ENCODE measurements at regions not wholly inside any gene's neighbourhood (a gene's known extent, or its start where the extent isn't known, plus 50 kb on each side); places are given as distances from the start of the nearest gene placed in this dataset.

- no peak for DNase-seq
Observed at GRCh38 chr12:84740602-84741001, 172.0 kb downstream of the SLC6A15 start.

- DNase-seq: no peak
Observed at GRCh38 chr12:84738481-84738972, 174.1 kb downstream of the SLC6A15 start.

- DNase-seq: no peak
Observed at GRCh38 chr12:84732828-84733340, 179.7 kb downstream of the SLC6A15 start.

- no peak for DNase-seq
Observed at GRCh38 chr12:84730561-84731162, 181.9 kb downstream of the SLC6A15 start.

- DNase-seq: no peak
Observed at GRCh38 chr12:84727961-84728360, 184.6 kb downstream of the SLC6A15 start.

GRCh38 chr12:84726780-84727179, 185.8 kb downstream of the SLC6A15 start:
- DNase-seq: no peak

- no peak for DNase-seq
Observed at GRCh38 chr12:84723988-84724387, 188.6 kb downstream of the SLC6A15 start.

GRCh38 chr12:84719997-84720396, 192.6 kb downstream of the SLC6A15 start:
- no peak for DNase-seq

GRCh38 chr12:84718906-84719305, 193.7 kb downstream of the SLC6A15 start:
- DNase-seq: no peak

- DNase-seq: no peak
Observed at GRCh38 chr12:84712747-84713146, 199.9 kb downstream of the SLC6A15 start.

GRCh38 chr12:84706374-84706773, 206.2 kb downstream of the SLC6A15 start:
- no peak for DNase-seq

GRCh38 chr12:84704856-84705255, 207.7 kb downstream of the SLC6A15 start:
- DNase-seq: no peak

- no peak for DNase-seq
Observed at GRCh38 chr12:84702001-84702400, 210.6 kb downstream of the SLC6A15 start.

- DNase-seq: no peak
Observed at GRCh38 chr12:84701041-84701440, 211.6 kb downstream of the SLC6A15 start.

- DNase-seq: no peak
Observed at GRCh38 chr12:84698576-84699333, 213.8 kb downstream of the SLC6A15 start.

- DNase-seq: no peak
Observed at GRCh38 chr12:84696908-84697540, 215.6 kb downstream of the SLC6A15 start.

- no peak for DNase-seq
Observed at GRCh38 chr12:84696281-84696680, 216.3 kb downstream of the SLC6A15 start.

GRCh38 chr12:84694116-84694515, 218.5 kb downstream of the SLC6A15 start:
- DNase-seq: no peak

GRCh38 chr12:84692071-84692470, 220.5 kb downstream of the SLC6A15 start:
- no peak for DNase-seq

- no peak for DNase-seq
Observed at GRCh38 chr12:84691266-84691665, 221.3 kb downstream of the SLC6A15 start.

- DNase-seq: no peak
Observed at GRCh38 chr12:84689638-84690037, 223.0 kb downstream of the SLC6A15 start.

GRCh38 chr12:84685379-84685778, 227.2 kb downstream of the SLC6A15 start:
- DNase-seq: no peak

GRCh38 chr12:84676787-84677186, 235.8 kb downstream of the SLC6A15 start:
- DNase-seq: no peak

GRCh38 chr12:84661786-84662185, 250.8 kb downstream of the SLC6A15 start:
- no peak for DNase-seq
